ENCODE measurements at regions not wholly inside any gene's neighbourhood (a gene's known extent, or its start where the extent isn't known, plus 50 kb on each side); places are given as distances from the start of the nearest gene placed in this dataset.

DNA sequence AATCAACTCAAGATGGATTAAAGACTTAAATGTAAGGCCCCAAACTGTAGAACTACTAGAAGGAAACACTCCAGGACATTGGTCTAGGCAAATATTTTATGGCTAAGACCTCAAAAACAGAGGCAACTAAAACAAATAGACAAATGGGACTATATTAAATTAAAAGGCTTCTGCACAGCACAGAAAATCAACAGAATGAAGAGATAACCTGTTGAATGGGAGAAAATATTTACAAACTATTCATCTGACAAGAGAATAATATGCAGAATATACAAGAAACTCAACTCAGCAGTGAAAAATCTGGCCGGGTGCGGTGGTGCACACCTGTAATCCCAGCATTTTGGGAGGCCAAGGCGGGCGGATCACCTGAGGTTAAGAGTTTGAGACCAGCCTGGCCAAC, 84.1 kb upstream of the HNRNPU start:
- Histone ChIP-seq H3K4me1 (ENCODE audit: insufficient read depth, low read length, poor library complexity, severe bottlenecking) (no peaks in the 10 kb centered on the region), H3K4me2 (ENCODE audit: low read depth, low read length, poor library complexity, severe bottlenecking) (no peak overlapping the region), H4K20me1 (ENCODE audit: insufficient read depth, low read length, poor library complexity, severe bottlenecking) (no peaks in the 10 kb centered on the region), H3K9ac (ENCODE audit: low read depth, low read length, poor library complexity, severe bottlenecking) (no peak overlapping the region), H3K36me3 (ENCODE audit: insufficient read depth, low read length) (no peaks in the 10 kb centered on the region), H3K4me3 (ENCODE audit: low read length, poor library complexity, severe bottlenecking) (no peak overlapping the region), H3F3A (ENCODE audit: low read depth) (no peaks in the 10 kb centered on the region), H2AFZ (ENCODE audit: low read length) (no peak overlapping the region), H3K79me2 (ENCODE audit: insufficient read depth, low read length) (no peaks in the 10 kb centered on the region), H3K9me3 (ENCODE audit: insufficient read depth, low read depth, low read length) (no peaks in the 10 kb centered on the region), H3K9me2 (replicated peaks; ENCODE audit: low read depth, low read length) (no peaks in the 10 kb centered on the region), H3K27me3 (ENCODE audit: insufficient read depth, low read length, poor library complexity, severe bottlenecking) (no peaks in the 10 kb centered on the region)
- TF ChIP-seq, protein P1, sequence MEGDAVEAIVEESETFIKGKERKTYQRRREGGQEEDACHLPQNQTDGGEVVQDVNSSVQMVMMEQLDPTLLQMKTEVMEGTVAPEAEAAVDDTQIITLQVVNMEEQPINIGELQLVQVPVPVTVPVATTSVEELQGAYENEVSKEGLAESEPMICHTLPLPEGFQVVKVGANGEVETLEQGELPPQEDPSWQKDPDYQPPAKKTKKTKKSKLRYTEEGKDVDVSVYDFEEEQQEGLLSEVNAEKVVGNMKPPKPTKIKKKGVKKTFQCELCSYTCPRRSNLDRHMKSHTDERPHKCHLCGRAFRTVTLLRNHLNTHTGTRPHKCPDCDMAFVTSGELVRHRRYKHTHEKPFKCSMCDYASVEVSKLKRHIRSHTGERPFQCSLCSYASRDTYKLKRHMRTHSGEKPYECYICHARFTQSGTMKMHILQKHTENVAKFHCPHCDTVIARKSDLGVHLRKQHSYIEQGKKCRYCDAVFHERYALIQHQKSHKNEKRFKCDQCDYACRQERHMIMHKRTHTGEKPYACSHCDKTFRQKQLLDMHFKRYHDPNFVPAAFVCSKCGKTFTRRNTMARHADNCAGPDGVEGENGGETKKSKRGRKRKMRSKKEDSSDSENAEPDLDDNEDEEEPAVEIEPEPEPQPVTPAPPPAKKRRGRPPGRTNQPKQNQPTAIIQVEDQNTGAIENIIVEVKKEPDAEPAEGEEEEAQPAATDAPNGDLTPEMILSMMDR (conservative IDR thresholded peaks at IDR 0.05; ENCODE audit: low read length): no peak
- no peak for TF ChIP-seq EZH2phosphoT487 (IDR thresholded peaks at IDR 0.05; ENCODE audit: borderline replicate concordance)

DNA sequence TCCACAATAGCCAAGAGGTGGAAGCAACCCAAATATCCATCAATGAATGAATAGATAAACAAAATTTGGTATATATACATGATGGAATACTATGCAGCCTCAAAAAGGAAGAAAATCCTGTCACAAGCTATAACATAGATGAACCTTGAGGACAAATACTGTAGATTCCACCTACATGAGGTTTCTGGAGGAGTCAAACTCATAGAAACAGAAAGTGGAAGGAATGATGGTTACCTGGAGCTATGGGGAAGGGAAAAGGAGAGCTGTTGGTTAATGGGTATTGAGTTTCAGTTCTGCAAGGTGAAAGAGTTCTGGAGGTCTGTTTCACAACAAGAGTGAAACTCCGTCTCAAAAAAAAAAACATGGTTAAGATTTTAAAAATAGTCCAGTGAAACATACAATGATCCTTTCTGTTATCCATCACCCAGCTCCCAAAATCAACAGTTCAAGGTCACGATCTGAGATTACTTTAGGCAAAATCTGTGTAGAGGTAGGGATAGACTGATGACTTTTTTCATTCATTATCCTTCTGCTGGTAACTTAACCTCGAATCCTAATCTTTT, 80.8 kb upstream of the HNRNPU start:
- TF ChIP-seq EZH2phosphoT487 (IDR thresholded peaks at IDR 0.05; ENCODE audit: borderline replicate concordance): no peak
- TF ChIP-seq, protein P1 (conservative IDR thresholded peaks at IDR 0.05; ENCODE audit: low read length): no peak
- Histone ChIP-seq H2AFZ (ENCODE audit: low read length) (no peak overlapping the region), H3K27me3 (ENCODE audit: insufficient read depth, low read length, poor library complexity, severe bottlenecking) (no peaks in the 10 kb centered on the region), H3K9me3 (ENCODE audit: insufficient read depth, low read depth, low read length) (no peaks in the 10 kb centered on the region), H3K9ac (ENCODE audit: low read depth, low read length, poor library complexity, severe bottlenecking) (no peak overlapping the region), H3K4me2 (ENCODE audit: low read depth, low read length, poor library complexity, severe bottlenecking) (no peak overlapping the region), H3K4me3 (ENCODE audit: low read length, poor library complexity, severe bottlenecking) (no peak overlapping the region), H3K9me2 (replicated peaks; ENCODE audit: low read depth, low read length) (no peaks in the 10 kb centered on the region), H3K79me2 (ENCODE audit: insufficient read depth, low read length) (no peaks in the 10 kb centered on the region), H3K36me3 (ENCODE audit: insufficient read depth, low read length) (no peaks in the 10 kb centered on the region), H3K4me1 (ENCODE audit: insufficient read depth, low read length, poor library complexity, severe bottlenecking) (no peaks in the 10 kb centered on the region), H3F3A (ENCODE audit: low read depth) (no peaks in the 10 kb centered on the region), H4K20me1 (ENCODE audit: insufficient read depth, low read length, poor library complexity, severe bottlenecking) (no peaks in the 10 kb centered on the region)

DNA sequence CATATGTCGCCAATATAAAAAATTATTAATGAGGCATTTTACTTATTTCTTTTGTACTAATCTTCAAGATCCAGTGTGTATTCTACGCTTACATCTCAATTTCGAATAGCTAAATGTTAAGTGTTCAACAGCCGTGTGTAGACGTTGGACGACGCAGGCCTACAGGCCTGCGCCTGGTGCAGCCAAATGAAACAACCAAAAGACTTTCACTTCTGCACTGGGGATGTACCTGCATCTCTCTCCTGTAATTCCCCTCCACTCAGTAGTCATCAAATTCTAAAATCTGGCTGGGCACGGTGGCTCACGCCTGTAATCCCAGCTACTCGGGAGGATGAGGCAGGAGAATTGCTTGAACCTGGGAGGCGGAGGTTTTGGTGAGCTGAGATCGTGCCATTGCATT, 76.8 kb upstream of the HNRNPU start:
- Histone ChIP-seq H2AFZ (ENCODE audit: low read length) (no peak overlapping the region), H3K4me1 (ENCODE audit: insufficient read depth, low read length, poor library complexity, severe bottlenecking) (no peaks in the 10 kb centered on the region), H3K9me2 (replicated peaks; ENCODE audit: low read depth, low read length) (no peaks in the 10 kb centered on the region), H3K4me2 (ENCODE audit: low read depth, low read length, poor library complexity, severe bottlenecking) (no peak overlapping the region), H3K9ac (ENCODE audit: low read depth, low read length, poor library complexity, severe bottlenecking) (no peak overlapping the region), H3K36me3 (ENCODE audit: insufficient read depth, low read length) (no peaks in the 10 kb centered on the region), H3F3A (ENCODE audit: low read depth) (no peaks in the 10 kb centered on the region), H4K20me1 (ENCODE audit: insufficient read depth, low read length, poor library complexity, severe bottlenecking) (no peaks in the 10 kb centered on the region), H3K27me3 (ENCODE audit: insufficient read depth, low read length, poor library complexity, severe bottlenecking) (no peaks in the 10 kb centered on the region), H3K4me3 (ENCODE audit: low read length, poor library complexity, severe bottlenecking) (no peak overlapping the region), H3K9me3 (ENCODE audit: insufficient read depth, low read depth, low read length) (no peaks in the 10 kb centered on the region), H3K79me2 (ENCODE audit: insufficient read depth, low read length) (no peaks in the 10 kb centered on the region)
- TF ChIP-seq EZH2phosphoT487 (IDR thresholded peaks at IDR 0.05; ENCODE audit: borderline replicate concordance): no peak

DNA sequence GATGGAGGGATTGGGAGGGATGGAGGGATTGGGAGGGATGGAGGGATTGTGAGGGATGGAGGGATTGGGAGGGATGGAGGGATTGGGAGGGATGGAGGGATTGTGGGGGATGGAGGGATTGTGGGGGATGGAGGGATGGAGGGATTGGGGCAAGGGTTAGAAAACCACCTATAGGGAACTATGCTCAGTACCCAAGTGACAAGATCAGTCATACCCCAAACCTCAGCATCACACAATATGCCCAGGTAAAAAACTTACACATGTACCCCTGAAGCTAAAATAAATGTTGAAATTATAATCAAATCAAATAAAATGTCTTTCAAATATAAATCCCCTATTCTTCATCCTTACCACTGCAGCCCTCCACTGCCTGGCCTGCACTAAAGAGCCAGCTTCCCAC, 72.8 kb upstream of the HNRNPU start:
- no peaks in the 10 kb centered on the region for H3K27me3 ChIP-seq (ENCODE audit: insufficient read depth, low read length, poor library complexity, severe bottlenecking)
- no peaks in the 10 kb centered on the region for H3F3A ChIP-seq (ENCODE audit: low read depth)
- no peaks in the 10 kb centered on the region for H3K79me2 ChIP-seq (ENCODE audit: insufficient read depth, low read length)
- no peaks in the 10 kb centered on the region for H3K9me3 ChIP-seq (ENCODE audit: insufficient read depth, low read depth, low read length)
- H3K36me3 ChIP-seq (ENCODE audit: insufficient read depth, low read length): no peaks in the 10 kb centered on the region
- H3K4me2 ChIP-seq (ENCODE audit: low read depth, low read length, poor library complexity, severe bottlenecking): no peak overlapping the region
- no peaks in the 10 kb centered on the region for H3K9me2 ChIP-seq (replicated peaks; ENCODE audit: low read depth, low read length)
- H3K4me3 ChIP-seq (ENCODE audit: low read length, poor library complexity, severe bottlenecking): no peak overlapping the region
- H4K20me1 ChIP-seq (ENCODE audit: insufficient read depth, low read length, poor library complexity, severe bottlenecking): no peaks in the 10 kb centered on the region
- no peak overlapping the region for H2AFZ ChIP-seq (ENCODE audit: low read length)
- H3K4me1 ChIP-seq (ENCODE audit: insufficient read depth, low read length, poor library complexity, severe bottlenecking): no peaks in the 10 kb centered on the region
- no peak overlapping the region for H3K9ac ChIP-seq (ENCODE audit: low read depth, low read length, poor library complexity, severe bottlenecking)
- no peak for TF ChIP-seq EZH2phosphoT487 (IDR thresholded peaks at IDR 0.05; ENCODE audit: borderline replicate concordance)
- TF ChIP-seq, protein P1 (conservative IDR thresholded peaks at IDR 0.05; ENCODE audit: low read length): no peak

All from Loucy (cell line).